Hepatocyte (in vitro differentiated cells): ENCODE measurements at regions not wholly inside any gene's neighbourhood (a gene's known extent, or its start where the extent isn't known, plus 50 kb on each side); places are given as distances from the start of the nearest gene placed in this dataset.

Experiments used
- DNase-seq: peaks from one replicate; pipeline ENCODE4 v3.0.0-alpha.2; 2016; ENCODE audit warnings: low spot score
- H2AFZ ChIP-seq: fragments of 200-600 bp; sonication (generic); 2 replicates; pipeline ENCODE4 v1.6.0; 2016; ENCODE audit warnings: antibody characterized with exemption, mild to moderate bottlenecking
- H3K27ac ChIP-seq: fragments of 200-600 bp; sonication (generic); 2 replicates; pipeline ENCODE4 v1.5.1; 2016; ENCODE audit warnings: mild to moderate bottlenecking
- H3K27me3 ChIP-seq: fragments of 200-600 bp; sonication (generic); 2 replicates; pipeline ENCODE4 v1.6.1; 2016
- H3K36me3 ChIP-seq: fragments of 200-600 bp; sonication (generic); replicated peaks from 2 replicates; pipeline ENCODE4 v1.5.1; 2016; ENCODE audit warnings: low read depth; ENCODE audit not compliant: insufficient read depth
- H3K4me1 ChIP-seq: fragments of 200-600 bp; sonication (generic); 2 replicates; pipeline ENCODE4 v1.5.1; 2016; ENCODE audit warnings: mild to moderate bottlenecking, moderate library complexity; ENCODE audit not compliant: insufficient read depth
- H3K4me2 ChIP-seq: fragments of 200-600 bp; sonication (generic); 2 replicates; pipeline ENCODE4 v1.6.0; 2016
- H3K4me3 ChIP-seq: fragments of 200-600 bp; sonication (generic); 2 replicates; pipeline ENCODE4 v1.5.1; 2016; ENCODE audit warnings: mild to moderate bottlenecking
- H3K79me2 ChIP-seq: fragments of 200-600 bp; sonication (generic); 2 replicates; pipeline ENCODE4 v1.6.0; 2017; ENCODE audit warnings: mild to moderate bottlenecking
- H3K9me2 ChIP-seq: fragments of 200-600 bp; sonication (generic); replicated peaks from 2 replicates; pipeline ENCODE4 v1.6.0; 2017; ENCODE audit warnings: mild to moderate bottlenecking; ENCODE audit not compliant: insufficient read depth
- H3K9me3 ChIP-seq: fragments of 200-600 bp; sonication (generic); 2 replicates; pipeline ENCODE4 v1.5.1; 2016; ENCODE audit warnings: low read depth, mild to moderate bottlenecking
- H4K20me1 ChIP-seq: fragments of 200-600 bp; sonication (generic); 2 replicates; pipeline ENCODE4 v1.6.0; 2016; ENCODE audit warnings: mild to moderate bottlenecking; ENCODE audit not compliant: insufficient read depth, poor library complexity, severe bottlenecking
- CTCF ChIP-seq: fragments of 200-600 bp; sonication (generic); IDR thresholded peaks from 2 replicates; pipeline ENCODE4 v1.5.1; 2016; ENCODE audit warnings: antibody characterized with exemption, mild to moderate bottlenecking; ENCODE audit not compliant: poor library complexity
- EZH2 ChIP-seq: fragments of 200-600 bp; sonication (generic); IDR thresholded peaks from 2 replicates; pipeline ENCODE4 v1.6.1; 2016; ENCODE audit warnings: antibody characterized with exemption, mild to moderate bottlenecking, borderline replicate concordance
- EZH2phosphoT487 ChIP-seq: fragments of 200-600 bp; sonication (generic); IDR thresholded peaks from one replicate; pipeline ENCODE4 v1.6.1; 2018; ENCODE audit warnings: antibody characterized with exemption, mild to moderate bottlenecking, low read depth, moderate library complexity; ENCODE audit not compliant: unreplicated experiment, severe bottlenecking
- WGBS: methylation state at CpG from one replicate; pipeline ENCODE4 v1.1.6; 2016; ENCODE audit warnings: low lambda C conversion rate; ENCODE audit errors: missing lambda C conversion rate; 5-methylcytosine and 5-hydroxymethylcytosine counted together

- Histone ChIP-seq H3K9me2 (no peaks in the 10 kb centered on the region), H4K20me1 (no peaks in the 10 kb centered on the region), H3K36me3 (no peaks in the 10 kb centered on the region), H3K4me1 (no peaks in the 10 kb centered on the region), H3K79me2 (no peaks in the 10 kb centered on the region), H3K4me2 (no peak overlapping the region), H2AFZ (no peak overlapping the region), H3K27me3 (no peaks in the 10 kb centered on the region), H3K9me3 (no peaks in the 10 kb centered on the region), H3K27ac (no peak overlapping the region), H3K4me3 (no peak overlapping the region)
- TF ChIP-seq CTCF = no peak
- no peak for DNase-seq
- WGBS = 90% methylated on average over 1 of the region's 1 CpG
These were observed 218.1 kb upstream of the OBI1 start for GRCh38 chr13:78876915-78877549.

DNA sequence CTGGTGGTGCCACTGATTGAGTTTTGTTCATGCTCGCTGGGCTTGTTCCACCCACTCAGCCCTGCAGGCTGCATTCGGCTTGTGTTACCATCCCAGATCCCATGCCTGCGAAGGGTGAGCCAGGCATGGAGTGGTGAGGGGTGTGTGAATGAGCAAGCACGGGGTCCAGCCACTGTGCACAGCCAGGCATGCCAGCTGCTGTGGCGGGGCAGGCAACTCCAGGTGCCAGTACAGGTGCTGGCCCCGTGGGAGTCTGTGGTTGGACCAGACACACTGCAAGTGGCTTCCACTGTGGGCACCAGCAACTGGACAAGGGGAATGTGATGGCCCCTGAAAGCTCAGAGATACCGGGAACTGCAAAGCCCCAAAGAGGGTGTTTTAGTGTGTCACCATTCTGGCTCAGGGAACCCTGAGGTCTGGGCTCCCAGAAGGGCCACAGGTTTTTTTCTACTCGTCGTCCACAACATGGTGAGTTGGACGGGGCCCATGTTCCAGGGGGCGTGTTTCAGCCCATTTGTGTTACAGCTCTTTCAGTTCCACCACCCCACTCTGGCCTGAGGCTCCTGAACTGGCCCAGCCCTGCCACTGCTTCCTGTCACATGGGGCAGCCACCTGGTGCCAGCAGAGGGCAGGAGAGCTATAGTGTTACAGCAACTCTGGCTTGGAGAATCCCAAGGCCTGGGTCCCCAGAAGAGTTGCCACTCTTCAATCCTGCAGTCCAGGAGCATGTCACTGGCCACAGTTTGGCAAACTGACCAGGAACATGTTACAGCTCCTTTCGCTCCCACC is 217.0 kb upstream of the OBI1 start:
- H3K36me3 ChIP-seq = no peaks in the 10 kb centered on the region
- H2AFZ ChIP-seq = no peak overlapping the region
- no peak overlapping the region for H3K4me3 ChIP-seq
- TF ChIP-seq EZH2phosphoT487 (no peak), CTCF (no peak), EZH2 (no peak)
- DNase-seq = no peak
- H3K9me2 ChIP-seq = no peaks in the 10 kb centered on the region
- no peak overlapping the region for H3K4me2 ChIP-seq
- no peaks in the 10 kb centered on the region for H3K4me1 ChIP-seq
- no peaks in the 10 kb centered on the region for H3K79me2 ChIP-seq
- WGBS = 83% methylated on average over 12 of the region's 12 CpGs
- H3K9me3 ChIP-seq = no peaks in the 10 kb centered on the region
- H3K27ac ChIP-seq = no peak overlapping the region
- H3K27me3 ChIP-seq = no peaks in the 10 kb centered on the region
- no peaks in the 10 kb centered on the region for H4K20me1 ChIP-seq

GRCh38 chr13:78868991-78869390 is 210.0 kb upstream of the OBI1 start:
- no peaks in the 10 kb centered on the region for H4K20me1 ChIP-seq
- TF ChIP-seq EZH2 (no peak), CTCF (no peak), EZH2phosphoT487 (no peak)
- no peaks in the 10 kb centered on the region for H3K9me2 ChIP-seq
- no peaks in the 10 kb centered on the region for H3K9me3 ChIP-seq
- H3K4me2 ChIP-seq = no peak overlapping the region
- no peaks in the 10 kb centered on the region for H3K4me1 ChIP-seq
- H3K27me3 ChIP-seq = no peaks in the 10 kb centered on the region
- no peak for DNase-seq
- no peaks in the 10 kb centered on the region for H3K79me2 ChIP-seq
- H2AFZ ChIP-seq = no peak overlapping the region
- no peak overlapping the region for H3K4me3 ChIP-seq
- H3K36me3 ChIP-seq = no peaks in the 10 kb centered on the region
- WGBS = 53% methylated on average over 1 of the region's 1 CpG
- no peak overlapping the region for H3K27ac ChIP-seq
